ENCODE measurements at regions not wholly inside any gene's neighbourhood (a gene's known extent, or its start where the extent isn't known, plus 50 kb on each side); places are given as distances from the start of the nearest gene placed in this dataset.
"Not testable (repeated sequence)": the region's sequence is repeated elsewhere in the genome, so short reads cannot be mapped to it uniquely, and the experiment has no call there.

GRCh38 chr10:4291990-4292389 lies 507.0 kb upstream of the KLF6 start:
- in situ Hi-C loops (cut with HindIII; ENCODE audit: low pct_unique_long_range_greater_than_20kb, low sequenced_read_pairs) = no loop called here
- TF ChIP-seq JUND (IDR thresholded peaks at IDR 0.05; ENCODE audit: low read depth) = no peak
- DNase-seq (ENCODE audit: low read depth in 1 of 2, low spot score in 1 of 2) = no peak

- DNase-seq (ENCODE audit: low read depth in 1 of 2, low spot score in 1 of 2) = no peak
- TF ChIP-seq JUND (IDR thresholded peaks at IDR 0.05; ENCODE audit: low read depth) = no peak
- in situ Hi-C loops (cut with HindIII; ENCODE audit: low pct_unique_long_range_greater_than_20kb, low sequenced_read_pairs) = no loop called here
Observed at GRCh38 chr10:4285121-4285520, 500.1 kb upstream of the KLF6 start.

DNA sequence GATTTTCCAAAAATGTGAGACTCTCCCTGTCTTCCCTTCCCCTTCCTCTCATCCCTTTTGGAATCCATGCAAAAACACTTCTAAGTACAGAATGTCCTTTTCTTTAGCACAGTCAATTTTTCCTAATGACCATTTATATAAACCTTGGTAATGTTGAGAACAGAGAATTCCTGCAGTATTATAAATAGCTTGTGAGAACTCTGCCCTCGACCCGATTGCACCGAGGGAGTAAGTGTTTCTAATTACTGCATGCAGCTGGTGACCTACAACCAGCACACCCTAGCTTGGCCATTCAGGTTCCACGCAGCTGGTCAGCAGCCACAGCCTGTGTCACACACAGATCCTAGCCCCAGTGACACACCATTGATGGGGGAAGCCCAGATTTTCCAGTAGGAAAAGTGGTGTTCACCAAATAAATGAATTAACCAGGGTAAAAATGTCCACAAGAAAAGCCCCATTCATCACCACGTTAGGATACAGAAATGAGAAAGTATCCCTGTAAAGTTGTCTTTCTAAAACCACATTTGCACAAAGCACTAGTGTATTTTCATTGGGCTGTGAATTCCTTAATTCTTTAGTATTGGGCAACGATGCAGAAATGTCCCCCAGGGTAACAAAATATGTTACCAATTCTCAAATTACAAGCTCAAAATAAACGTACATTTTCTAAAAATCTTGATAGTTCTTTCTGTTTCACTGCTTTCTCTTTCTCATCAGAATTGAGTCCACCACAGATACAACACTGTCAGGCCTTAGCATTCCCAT lies 499.0 kb upstream of the KLF6 start:
- no peak for TF ChIP-seq JUND (IDR thresholded peaks at IDR 0.05; ENCODE audit: low read depth)
- in situ Hi-C loops (cut with HindIII; ENCODE audit: low pct_unique_long_range_greater_than_20kb, low sequenced_read_pairs) = no loop called here
- DNase-seq (ENCODE audit: low read depth in 1 of 2, low spot score in 1 of 2) = no peak

- TF ChIP-seq JUND (IDR thresholded peaks at IDR 0.05; ENCODE audit: low read depth) = no peak
- no peak for DNase-seq (ENCODE audit: low read depth in 1 of 2, low spot score in 1 of 2)
- in situ Hi-C loops (cut with HindIII; ENCODE audit: low pct_unique_long_range_greater_than_20kb, low sequenced_read_pairs) = no loop called here
Observed at GRCh38 chr10:4282496-4282895, 497.5 kb upstream of the KLF6 start.

DNA sequence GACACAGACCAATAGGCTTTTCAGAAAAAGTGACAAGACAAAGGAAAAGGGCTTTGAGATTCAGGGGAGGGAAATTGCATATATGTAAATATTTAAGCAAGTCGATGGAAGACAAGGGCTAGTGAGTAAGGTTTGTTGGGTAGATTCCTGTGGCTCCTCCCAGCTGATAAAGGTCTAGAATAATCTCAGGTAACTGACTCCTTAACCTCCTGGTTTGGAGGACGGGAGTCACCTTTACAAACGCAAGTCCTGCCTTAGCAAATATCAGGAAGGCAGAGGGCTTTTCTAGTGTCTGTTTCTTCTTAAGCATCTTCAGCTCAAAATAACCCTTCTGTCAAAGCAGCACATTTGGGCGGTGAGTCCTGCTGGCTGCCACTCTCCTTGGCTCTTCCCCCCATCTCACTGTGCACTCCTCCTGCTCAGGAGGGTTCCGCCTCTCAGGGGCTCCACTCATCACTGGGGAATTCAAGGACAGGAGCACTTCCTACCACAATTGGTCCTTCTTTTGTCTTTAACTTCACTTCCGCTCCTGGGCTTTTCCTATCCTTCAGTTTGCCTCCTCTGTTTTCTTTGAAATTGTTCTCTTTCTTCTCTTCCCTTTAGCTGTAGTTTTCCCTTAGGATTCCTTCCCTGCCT lies 496.3 kb upstream of the KLF6 start:
- no peak for DNase-seq (ENCODE audit: low read depth in 1 of 2, low spot score in 1 of 2)
- no peak for TF ChIP-seq JUND (IDR thresholded peaks at IDR 0.05; ENCODE audit: low read depth)
- in situ Hi-C loops (cut with HindIII; ENCODE audit: low pct_unique_long_range_greater_than_20kb, low sequenced_read_pairs) = no loop called here

- DNase-seq (ENCODE audit: low read depth in 1 of 2, low spot score in 1 of 2) = peak; percentile 38 to 99
- TF ChIP-seq JUND (IDR thresholded peaks at IDR 0.05; ENCODE audit: low read depth) = peak; percentile 71; the same call in 1 of the 2 replicates
- in situ Hi-C loops (cut with HindIII; ENCODE audit: low pct_unique_long_range_greater_than_20kb, low sequenced_read_pairs) = no loop called here
Observed at GRCh38 chr10:4280461-4281189, 495.6 kb upstream of the KLF6 start.

- in situ Hi-C loops (cut with HindIII; ENCODE audit: low pct_unique_long_range_greater_than_20kb, low sequenced_read_pairs) = no loop called here
- peak; percentile 83; the same call in 1 of the 2 replicates for TF ChIP-seq JUND (IDR thresholded peaks at IDR 0.05; ENCODE audit: low read depth)
- peak in 1 of 2 experiments; percentile 99 for DNase-seq (ENCODE audit: low read depth in 1 of 2, low spot score in 1 of 2)
Observed at GRCh38 chr10:4279655-4280054, 494.6 kb upstream of the KLF6 start.

- in situ Hi-C loops (cut with HindIII; ENCODE audit: low pct_unique_long_range_greater_than_20kb, low sequenced_read_pairs) = no loop called here
- TF ChIP-seq JUND (IDR thresholded peaks at IDR 0.05; ENCODE audit: low read depth) = no peak
- no peak for DNase-seq (ENCODE audit: low read depth in 1 of 2, low spot score in 1 of 2)
Observed at GRCh38 chr10:4278186-4278585, 493.2 kb upstream of the KLF6 start.

DNA sequence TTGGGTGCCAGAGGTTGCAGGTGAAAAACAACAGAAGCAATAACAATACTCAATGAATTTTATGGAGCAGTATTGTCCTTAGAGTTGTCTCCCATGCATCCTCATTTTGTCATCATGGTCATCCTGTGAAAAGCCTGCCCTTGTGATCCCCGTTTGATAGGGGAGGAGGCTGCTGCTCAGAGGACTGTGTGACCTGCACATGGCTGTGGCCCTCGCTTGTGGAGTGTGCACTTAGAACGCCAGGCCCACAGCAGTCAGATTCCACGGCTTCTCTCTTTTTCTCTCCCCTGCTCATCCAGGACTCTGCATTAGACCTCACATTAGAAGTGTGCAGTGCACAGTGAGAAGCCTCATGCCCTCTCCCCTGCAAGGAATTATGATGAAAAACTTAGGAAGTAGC lies 491.1 kb upstream of the KLF6 start:
- in situ Hi-C loops (cut with HindIII; ENCODE audit: low pct_unique_long_range_greater_than_20kb, low sequenced_read_pairs) = no loop called here
- no peak for TF ChIP-seq JUND (IDR thresholded peaks at IDR 0.05; ENCODE audit: low read depth)
- no peak for DNase-seq (ENCODE audit: low read depth in 1 of 2, low spot score in 1 of 2)

- in situ Hi-C loops (cut with HindIII; ENCODE audit: low pct_unique_long_range_greater_than_20kb, low sequenced_read_pairs) = not testable (repeated sequence)
Observed at GRCh38 chr10:4274671-4275070, 489.7 kb upstream of the KLF6 start.

DNA sequence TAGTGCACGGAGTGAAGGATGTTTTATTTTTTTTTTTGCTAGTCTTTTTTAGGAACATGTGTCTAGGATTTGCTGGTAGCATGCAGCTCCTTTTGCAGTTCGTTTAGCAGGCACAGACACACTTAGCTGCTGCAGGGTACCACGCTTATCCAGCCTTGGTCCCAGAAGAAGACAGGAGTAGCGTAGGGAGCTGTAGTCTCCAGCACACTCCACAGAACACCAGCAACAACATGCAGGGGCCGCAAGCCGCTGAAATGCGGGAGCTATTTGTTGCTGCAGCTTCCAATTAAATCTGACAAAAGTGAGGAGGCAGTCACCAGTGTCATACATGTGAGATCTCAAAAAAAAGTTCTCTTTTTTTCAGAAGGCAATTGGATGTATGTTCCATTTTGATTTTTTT lies 486.2 kb upstream of the KLF6 start:
- in situ Hi-C loops (cut with HindIII; ENCODE audit: low pct_unique_long_range_greater_than_20kb, low sequenced_read_pairs) = no loop called here
- no peak for TF ChIP-seq JUND (IDR thresholded peaks at IDR 0.05; ENCODE audit: low read depth)
- DNase-seq (ENCODE audit: low read depth in 1 of 2, low spot score in 1 of 2) = no peak

More at GRCh38 chr10:4274671-4275070, 489.7 kb upstream of the KLF6 start:
- DNase-seq (ENCODE audit: low read depth in 1 of 2, low spot score in 1 of 2) = not testable (repeated sequence)

DNA sequence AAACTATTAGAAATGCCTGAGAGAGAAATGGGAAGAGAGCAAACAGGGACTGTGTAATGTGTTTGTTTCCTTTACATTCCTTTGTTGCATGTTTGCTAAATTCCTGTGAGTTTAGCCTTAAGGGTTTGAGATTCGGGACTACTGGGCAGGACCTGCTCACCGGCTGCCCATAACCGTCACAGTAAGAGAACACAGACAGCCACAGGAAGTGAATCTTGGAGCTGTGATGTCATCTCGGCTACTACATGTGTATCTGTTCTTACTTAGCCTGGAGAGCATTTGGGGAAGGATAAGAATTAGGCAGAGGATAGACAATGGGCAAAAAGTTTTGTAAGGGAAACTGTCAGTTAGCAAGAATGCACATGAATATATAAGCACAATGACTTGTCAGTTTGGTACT lies 485.1 kb upstream of the KLF6 start:
- in situ Hi-C loops (cut with HindIII; ENCODE audit: low pct_unique_long_range_greater_than_20kb, low sequenced_read_pairs) = no loop called here
- peak; percentile 35 to 98 for DNase-seq (ENCODE audit: low read depth in 1 of 2, low spot score in 1 of 2)
- TF ChIP-seq JUND (IDR thresholded peaks at IDR 0.05; ENCODE audit: low read depth) = peak; percentile 76

GRCh38 chr10:4268490-4268889 lies 483.5 kb upstream of the KLF6 start:
- DNase-seq (ENCODE audit: low read depth in 1 of 2, low spot score in 1 of 2); in situ Hi-C loops (cut with HindIII; ENCODE audit: low pct_unique_long_range_greater_than_20kb, low sequenced_read_pairs): not testable (repeated sequence)

Measured in T47D (cell line).